SU-DHL-6 (cell line): ENCODE measurements at regions not wholly inside any gene's neighbourhood (a gene's known extent, or its start where the extent isn't known, plus 50 kb on each side); places are given as distances from the start of the nearest gene placed in this dataset.
"Not testable (repeated sequence)": the region's sequence is repeated elsewhere in the genome, so short reads cannot be mapped to it uniquely, and the experiment has no call there.

Experiments used
- H2AFZ ChIP-seq: fragments of 200-600 bp; sonication (generic); 2 replicates; pipeline ENCODE4 v1.6.1; 2014; ENCODE audit warnings: low read depth, mild to moderate bottlenecking, moderate library complexity, mixed read lengths, antibody characterized with exemption, low read length; ENCODE audit not compliant: severe bottlenecking
- H3F3A ChIP-seq: fragments of 200-600 bp; shearing (Covaris generic); 2 replicates; pipeline ENCODE4 v1.6.0; 2016; ENCODE audit warnings: antibody characterized with exemption, mild to moderate bottlenecking; ENCODE audit not compliant: insufficient read depth
- H3K27ac ChIP-seq: fragments of 200-600 bp; sonication (generic); 2 replicates; pipeline ENCODE4 v1.5.1; 2016; ENCODE audit warnings: low read depth, mild to moderate bottlenecking, low read length, moderate library complexity, mixed read lengths
- H3K27me3 ChIP-seq: fragments of 200-600 bp; sonication (generic), shearing (Covaris generic); 2 replicates; pipeline ENCODE4 v1.6.0; 2014; ENCODE audit warnings: mild to moderate bottlenecking, low read length
- H3K36me3 ChIP-seq: fragments of 200-600 bp; sonication (generic); 2 replicates; pipeline ENCODE4 v1.6.1; 2014; ENCODE audit warnings: mild to moderate bottlenecking, low read length, mixed read lengths
- H3K4me2 ChIP-seq: fragments of 300-600, 200-600 bp; shearing (Covaris generic), sonication (generic); 2 replicates; pipeline ENCODE4 v1.6.0; 2014; ENCODE audit warnings: low read length, low read depth, mild to moderate bottlenecking; ENCODE audit not compliant: poor library complexity, severe bottlenecking
- H3K4me3 ChIP-seq: fragments of 200-600 bp; sonication (generic); 2 replicates; pipeline ENCODE4 v1.5.1; 2014; ENCODE audit warnings: antibody characterized with exemption, low read length, mild to moderate bottlenecking, mixed read lengths; ENCODE audit not compliant: insufficient read depth, poor library complexity, severe bottlenecking
- H3K79me2 ChIP-seq: fragments of 200-600 bp; sonication (generic); 2 replicates; pipeline ENCODE4 v1.6.1; 2014; ENCODE audit warnings: mild to moderate bottlenecking, low read length, moderate library complexity; ENCODE audit not compliant: insufficient read depth
- H3K9ac ChIP-seq: fragments of 200-600 bp; sonication (generic); 2 replicates; pipeline ENCODE4 v1.7.0; 2014; ENCODE audit warnings: mild to moderate bottlenecking, low read length
- H3K9me2 ChIP-seq: fragments of 200-600 bp; sonication (generic); replicated peaks from 2 replicates; pipeline ENCODE4 v1.6.1; 2014; ENCODE audit warnings: low read length; ENCODE audit not compliant: insufficient read depth
- H3K9me3 ChIP-seq: fragments of 200-600 bp; sonication (generic); 2 replicates; pipeline ENCODE4 v1.6.1; 2014; ENCODE audit warnings: low read length, mixed read lengths; ENCODE audit not compliant: insufficient read depth
- H4K20me1 ChIP-seq: fragments of 200-600 bp; sonication (generic); 2 replicates; pipeline ENCODE4 v1.6.1; 2014; ENCODE audit warnings: low read depth, mild to moderate bottlenecking, antibody characterized with exemption, low read length, moderate library complexity, mixed read lengths
- CTCF ChIP-seq: fragments of 200-600 bp; sonication (generic); IDR thresholded peaks from one replicate; pipeline ENCODE4 v1.5.1; 2017; ENCODE audit warnings: antibody characterized with exemption, mild to moderate bottlenecking, low read length, moderate library complexity; ENCODE audit not compliant: insufficient read depth, poor library complexity, severe bottlenecking
- EZH2phosphoT487 ChIP-seq: fragments of 200-600 bp; sonication (generic), shearing (Covaris generic); conservative IDR thresholded peaks from 2 replicates; pipeline ENCODE4 v1.6.1; 2018; ENCODE audit warnings: mild to moderate bottlenecking, antibody characterized with exemption, low read length, moderate library complexity, mixed read lengths

GRCh38 chr14:106235356-106236159, 709.2 kb downstream of the TMEM121 start:
- TF ChIP-seq EZH2phosphoT487: no peak
- TF ChIP-seq CTCF: no peak
- no peaks in the 10 kb centered on the region for H3K36me3 ChIP-seq
- H3K9me3 ChIP-seq: no peaks in the 10 kb centered on the region
- no peaks in the 10 kb centered on the region for H4K20me1 ChIP-seq
- H3K9ac ChIP-seq: no peak overlapping the region
- no peaks in the 10 kb centered on the region for H3K27me3 ChIP-seq
- H3F3A ChIP-seq: no peaks in the 10 kb centered on the region
- H3K9me2 ChIP-seq: no peaks in the 10 kb centered on the region
- H3K79me2 ChIP-seq: no peaks in the 10 kb centered on the region
- H3K4me3 ChIP-seq: no peak overlapping the region
- H3K27ac ChIP-seq: no peak overlapping the region
- no peak overlapping the region for H3K4me2 ChIP-seq
- no peak overlapping the region for H2AFZ ChIP-seq

GRCh38 chr14:106248321-106249192, 722.2 kb downstream of the TMEM121 start:
- Histone ChIP-seq H3F3A (no peaks in the 10 kb centered on the region), H3K36me3 (no peaks in the 10 kb centered on the region), H2AFZ (no peak overlapping the region), H3K4me3 (no peak overlapping the region), H3K9me3 (no peaks in the 10 kb centered on the region), H4K20me1 (no peaks in the 10 kb centered on the region), H3K9me2 (no peaks in the 10 kb centered on the region), H3K27ac (no peak overlapping the region), H3K4me2 (no peak overlapping the region), H3K27me3 (no peaks in the 10 kb centered on the region), H3K9ac (no peak overlapping the region), H3K79me2 (no peaks in the 10 kb centered on the region)
- no peak for TF ChIP-seq CTCF
- no peak for TF ChIP-seq EZH2phosphoT487

GRCh38 chr14:106253995-106254394, 727.6 kb downstream of the TMEM121 start:
- H4K20me1 ChIP-seq, H2AFZ ChIP-seq, H3K27ac ChIP-seq, H3K79me2 ChIP-seq, H3K4me3 ChIP-seq, H3K9me3 ChIP-seq, H3K27me3 ChIP-seq, H3K36me3 ChIP-seq, H3K9ac ChIP-seq, H3F3A ChIP-seq, H3K4me2 ChIP-seq, H3K9me2 ChIP-seq: not testable (repeated sequence)

- not testable (repeated sequence) for H4K20me1 ChIP-seq, H3K4me2 ChIP-seq, H3K9me3 ChIP-seq, H3K36me3 ChIP-seq, H3K9ac ChIP-seq, H3K27me3 ChIP-seq, H3K79me2 ChIP-seq, H3K9me2 ChIP-seq, H2AFZ ChIP-seq, H3F3A ChIP-seq, H3K27ac ChIP-seq, H3K4me3 ChIP-seq
- TF ChIP-seq CTCF: peak; percentile 59
Observed at GRCh38 chr14:106257569-106257994, 731.2 kb downstream of the TMEM121 start.
